Cerebellar nuclear complex (tissue), 1 donor: ENCODE measurements at regions not wholly inside any gene's neighbourhood (a gene's known extent, or its start where the extent isn't known, plus 50 kb on each side); places are given as distances from the start of the nearest gene placed in this dataset.

Experiments
- DNase-seq, 2 experiments: peaks; one replicate each; lab custom pipeline; 2025; lab: John Stamatoyannopoulos, UW

GRCh38 chr12:113612793-113613192 is 141.1 kb upstream of the LHX5 start:
- DNase-seq, result no peak

DNA sequence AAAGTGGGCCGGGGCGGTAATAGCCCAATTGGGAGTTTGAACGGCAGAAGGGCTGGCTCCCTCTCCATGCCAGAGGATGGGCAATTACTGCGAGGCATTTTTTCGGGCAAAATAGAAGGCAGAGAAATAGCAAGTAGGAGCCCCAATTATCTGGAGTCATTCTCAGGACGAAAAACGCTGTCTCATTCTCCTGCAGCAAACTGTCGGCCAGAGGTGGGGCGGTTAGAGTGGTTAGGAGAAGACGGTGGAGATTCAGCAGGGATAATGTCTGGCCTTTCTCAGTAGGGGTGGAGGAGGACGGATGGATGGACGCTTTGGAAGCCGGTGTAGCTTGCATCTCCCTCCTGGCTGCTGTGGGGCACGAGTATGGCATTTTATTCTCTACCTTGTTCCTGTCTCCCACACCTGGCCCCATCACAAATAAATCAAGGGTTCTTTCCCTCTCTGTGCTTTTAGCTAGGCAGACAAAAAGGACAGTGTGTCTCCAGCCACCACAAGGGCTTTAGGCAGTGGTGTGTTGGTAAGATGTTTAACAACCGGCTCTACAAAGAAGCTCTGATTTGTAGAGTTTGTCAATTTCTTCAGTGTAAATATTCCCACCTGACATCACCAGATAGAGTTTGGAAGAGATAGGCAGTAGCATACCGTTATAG is 140.5 kb upstream of the LHX5 start:
- no peak for DNase-seq

GRCh38 chr12:113611652-113612051 is 140.0 kb upstream of the LHX5 start:
- DNase-seq, result no peak

DNA sequence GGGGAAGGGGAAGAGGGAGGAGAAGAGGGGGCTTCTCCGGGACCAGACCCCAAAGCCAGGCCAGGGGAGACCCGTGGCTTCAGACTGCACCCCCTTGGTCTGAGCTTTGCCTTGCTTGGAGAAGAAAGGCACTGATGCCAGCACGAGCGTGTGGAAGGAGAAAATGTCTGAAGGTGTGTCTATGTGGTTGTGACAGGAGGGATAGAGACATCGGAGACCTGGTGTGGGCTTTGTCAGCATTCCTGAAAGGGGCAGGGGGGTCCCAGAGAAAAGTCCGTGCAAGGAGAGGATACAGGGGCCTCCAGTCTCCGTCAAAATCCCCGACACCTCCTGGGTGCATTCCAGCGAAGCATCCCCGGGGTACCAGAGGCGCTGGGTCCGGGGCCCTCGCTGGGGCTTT is 139.0 kb upstream of the LHX5 start:
- DNase-seq, result no peak

GRCh38 chr12:113609692-113610469 is 138.2 kb upstream of the LHX5 start:
- DNase-seq, result no peak

DNA sequence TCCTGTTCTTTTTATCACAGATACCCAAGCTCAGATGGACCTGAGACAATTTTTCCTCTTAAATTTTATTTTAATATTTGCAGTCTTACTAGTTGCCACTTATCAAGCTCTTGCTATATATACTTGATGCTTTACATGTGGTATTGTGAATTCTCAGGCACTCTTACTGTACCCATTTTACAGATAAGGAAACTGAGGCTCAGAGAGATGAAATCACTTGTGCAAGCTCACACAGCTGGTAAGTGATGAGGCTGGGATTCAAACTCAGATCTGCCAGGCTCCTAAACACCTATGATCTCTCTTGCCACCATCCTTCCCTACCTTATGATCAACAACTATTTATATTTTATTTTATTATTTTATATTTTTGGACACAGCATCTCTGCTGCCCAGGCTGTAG is 133.0 kb upstream of the LHX5 start:
- DNase-seq, result no peak

- no peak for DNase-seq
These were observed 130.1 kb upstream of the LHX5 start for GRCh38 chr12:113601656-113602263.

DNA sequence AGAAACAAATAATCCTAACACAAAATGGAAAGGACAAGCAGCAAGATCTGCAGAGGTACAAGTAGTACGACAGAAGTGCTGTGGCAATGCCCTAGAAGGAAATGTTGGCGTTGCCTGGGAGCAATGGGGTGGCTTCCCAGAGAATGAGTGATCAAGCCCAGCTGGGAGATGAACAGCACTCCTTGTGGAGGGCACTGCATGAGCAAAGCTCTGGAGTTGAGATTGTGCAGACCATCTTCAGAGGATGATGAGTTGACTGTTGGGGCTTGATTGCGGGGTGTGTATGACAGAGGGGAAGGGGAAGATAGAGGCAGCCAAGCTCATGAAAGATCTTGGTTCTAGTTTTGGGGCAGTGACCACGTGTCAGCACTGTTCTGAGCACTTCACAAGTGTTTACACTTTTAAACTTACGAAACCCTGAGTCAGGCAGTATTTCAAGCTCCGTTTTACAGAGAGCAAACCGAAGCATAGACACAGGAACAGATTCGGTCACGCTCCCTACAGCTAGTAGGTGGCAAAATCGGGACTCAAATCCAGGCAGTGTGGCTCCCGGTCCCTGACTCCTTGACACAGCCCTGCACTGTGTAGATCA is 127.2 kb upstream of the LHX5 start:
- no peak for DNase-seq

GRCh38 chr12:113594967-113595366 is 123.3 kb upstream of the LHX5 start:
- DNase-seq, result no peak

DNA sequence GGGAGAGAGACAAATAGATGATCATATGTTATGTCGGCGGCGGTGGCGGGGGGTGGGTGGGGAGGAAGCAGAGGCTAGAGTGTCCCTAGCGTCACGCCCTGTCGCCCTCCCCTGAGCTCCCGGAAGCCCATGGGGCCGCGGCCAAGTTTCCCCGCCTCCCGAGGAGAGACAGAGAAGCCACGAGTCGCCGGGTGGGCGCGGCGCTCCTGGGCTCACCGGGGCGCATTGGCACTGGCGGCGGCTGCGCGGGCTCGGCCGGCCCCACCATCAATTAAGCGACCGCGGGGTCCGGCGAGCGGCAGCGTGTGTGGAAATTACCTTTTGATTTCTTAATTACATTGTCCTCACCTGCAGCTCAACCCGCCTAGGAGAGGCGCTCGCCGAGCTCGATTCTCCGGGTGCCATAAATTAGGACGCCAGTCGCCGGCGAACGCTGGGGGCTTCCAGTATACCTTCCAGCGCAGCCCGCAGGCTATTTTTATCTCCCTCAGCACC is 119.9 kb upstream of the LHX5 start:
- no peak for DNase-seq

- no peak for DNase-seq
These were observed 117.8 kb upstream of the LHX5 start for GRCh38 chr12:113589437-113589836.

DNA sequence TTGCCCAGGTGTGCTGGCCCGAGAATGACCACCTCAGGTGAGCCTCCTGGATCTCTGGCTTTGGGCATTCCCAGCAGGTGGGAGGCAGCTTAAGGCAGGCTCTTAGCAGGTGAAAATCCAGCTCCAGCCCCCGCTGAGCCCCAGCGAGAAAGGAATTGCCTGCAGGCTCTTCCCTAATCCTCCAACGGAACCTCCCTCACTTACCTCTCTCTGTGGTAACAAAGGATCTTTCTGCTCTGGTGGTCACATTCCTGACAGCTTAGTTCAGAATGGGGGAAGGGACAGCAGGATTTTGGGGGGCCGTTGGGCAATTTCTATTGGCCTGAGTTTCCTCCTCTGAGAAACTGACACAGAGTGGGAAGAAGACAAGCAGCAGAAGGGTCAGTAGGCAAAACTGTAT is 116.0 kb upstream of the LHX5 start:
- no peak for DNase-seq

DNA sequence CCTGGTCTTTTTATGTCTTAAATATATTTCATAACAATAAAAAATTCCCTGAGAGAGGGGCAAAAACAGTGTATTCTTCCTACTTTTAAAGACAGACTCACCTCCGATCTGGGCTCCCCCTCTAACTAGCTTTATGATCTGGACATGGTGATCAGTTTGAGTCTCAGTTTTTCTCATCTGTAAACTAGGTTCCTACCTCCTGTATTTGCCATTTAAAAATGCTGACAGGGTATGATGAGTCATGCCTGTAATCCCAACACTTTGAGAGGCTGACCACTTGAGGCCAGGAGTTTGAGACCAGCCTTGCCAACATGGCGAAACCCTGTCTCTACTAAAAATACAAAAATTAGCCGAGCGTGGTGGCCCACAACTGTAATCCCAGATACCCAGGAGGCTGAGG is 114.8 kb upstream of the LHX5 start:
- no peak for DNase-seq

GRCh38 chr12:113582521-113583218 is 111.0 kb upstream of the LHX5 start:
- DNase-seq, result no peak

DNA sequence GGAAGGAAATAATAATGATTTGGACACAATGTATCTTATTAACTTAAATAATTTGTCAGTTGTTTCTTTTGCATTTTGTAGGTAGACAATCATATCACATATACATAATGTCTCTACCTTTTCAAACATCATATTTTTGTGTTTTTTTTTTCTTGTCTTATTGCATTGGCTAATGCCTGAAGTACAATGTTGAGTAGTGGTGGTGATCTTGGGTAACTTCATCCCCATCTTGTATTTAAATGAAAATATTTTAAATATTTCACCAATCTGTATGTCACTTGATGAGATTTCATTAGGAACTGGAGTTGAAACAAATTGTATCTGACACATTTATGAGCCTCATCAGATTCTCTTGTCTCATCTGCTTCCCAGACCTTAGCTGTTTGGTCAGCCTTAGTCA is 109.7 kb upstream of the LHX5 start:
- no peak for DNase-seq

DNA sequence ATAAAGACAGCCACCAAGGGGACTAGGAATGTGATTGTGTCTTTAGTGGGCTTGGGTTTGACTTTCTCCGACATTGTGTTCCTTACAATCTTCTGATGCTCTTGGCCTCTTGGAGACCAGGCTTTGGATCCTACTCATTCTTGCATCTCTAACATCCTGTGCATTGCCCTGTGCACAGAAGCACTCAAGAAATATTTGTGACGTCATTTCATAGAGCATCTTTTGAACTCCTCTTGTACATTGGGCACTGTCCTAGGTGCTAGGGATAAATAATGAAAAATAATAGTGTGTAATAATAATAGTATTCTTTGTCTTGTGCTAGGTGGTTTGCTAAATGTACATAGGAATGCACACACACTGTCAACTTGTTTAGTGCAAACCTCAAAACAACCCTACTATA is 108.8 kb upstream of the LHX5 start:
- no peak for DNase-seq

DNA sequence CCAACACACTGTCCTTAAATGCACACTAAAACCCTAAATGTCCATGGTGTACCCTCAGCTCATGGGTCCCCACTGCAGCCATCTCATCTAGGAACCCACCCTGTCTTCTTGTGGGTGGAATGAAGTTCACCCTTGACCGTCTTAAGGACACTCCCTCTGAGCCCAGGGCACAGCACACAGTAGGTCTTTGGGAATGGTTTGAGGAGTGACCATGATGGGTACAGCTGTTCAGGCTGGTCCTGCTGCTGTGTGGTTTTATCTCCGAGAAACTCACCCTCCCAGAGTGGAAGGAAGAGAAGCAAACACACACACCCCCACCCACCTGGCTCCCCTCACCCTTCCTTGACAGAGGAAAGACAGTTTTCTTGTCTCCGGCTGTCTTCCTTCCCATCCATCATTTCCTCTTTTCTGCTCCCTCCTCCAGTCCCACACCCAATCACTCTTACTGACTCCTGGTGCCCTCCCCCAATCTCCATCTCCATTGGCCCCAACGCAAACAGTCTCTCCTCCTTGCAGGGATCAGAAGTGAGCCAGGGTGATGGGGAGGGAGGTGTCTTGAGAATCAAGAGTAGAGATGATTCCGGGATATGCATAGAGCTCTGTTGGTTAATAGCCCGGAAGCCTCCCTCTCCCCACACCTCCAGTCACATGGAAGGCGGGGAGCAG is 105.9 kb upstream of the LHX5 start:
- DNase-seq, result no peak

GRCh38 chr12:113575386-113575785 is 103.7 kb upstream of the LHX5 start:
- DNase-seq, result no peak

DNA sequence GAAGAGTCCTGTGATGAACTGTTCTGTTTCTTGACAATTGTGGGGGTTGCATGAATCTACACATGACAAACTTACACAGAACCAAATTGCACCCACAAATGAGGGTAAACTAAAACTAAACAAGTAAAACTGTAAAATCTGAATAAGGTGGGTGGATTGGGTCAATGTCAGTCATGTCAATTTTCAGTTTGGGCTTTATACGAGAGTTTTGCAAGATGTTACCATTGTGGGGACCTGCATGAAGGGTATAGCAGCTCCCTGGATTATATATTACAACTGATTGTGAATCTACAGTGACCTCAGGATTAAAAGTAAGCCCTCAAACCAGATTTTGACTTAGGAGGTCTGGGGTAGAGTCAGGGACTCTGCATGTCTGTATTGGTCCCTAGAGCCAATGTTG is 101.5 kb upstream of the LHX5 start:
- no peak for DNase-seq

GRCh38 chr12:113571713-113572112 is 100.0 kb upstream of the LHX5 start:
- DNase-seq, result no peak

- peak in 1 of 2 experiments; percentile 18 for DNase-seq
These were observed 98.1 kb upstream of the LHX5 start for GRCh38 chr12:113569806-113570205.

DNA sequence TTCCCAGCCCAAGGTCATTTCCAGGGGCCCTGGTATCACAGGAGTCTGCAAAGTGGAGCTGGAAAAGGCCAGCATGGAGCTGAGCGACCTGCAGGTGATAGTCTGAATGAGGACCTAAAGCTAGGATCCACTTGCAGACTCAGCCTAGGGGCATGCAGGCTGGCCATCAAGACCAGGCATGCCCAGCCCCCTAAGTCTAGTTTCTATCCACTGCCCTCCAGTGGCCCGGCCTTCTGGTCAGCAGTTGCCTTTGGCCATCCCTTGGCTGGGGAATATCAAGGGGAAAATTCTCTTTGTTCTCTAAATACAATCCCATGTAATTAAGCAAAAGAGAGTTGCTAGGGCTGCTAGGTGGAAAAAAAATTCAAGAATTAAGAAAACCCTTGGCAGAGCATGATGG is 96.3 kb upstream of the LHX5 start:
- DNase-seq, result no peak
